HG03439 (cell line): ENCODE measurements at regions not wholly inside any gene's neighbourhood (a gene's known extent, or its start where the extent isn't known, plus 50 kb on each side); places are given as distances from the start of the nearest gene placed in this dataset.

Source experiments
- ATAC-seq: cut with Tn5 transposase; IDR thresholded peaks from one replicate; pipeline ENCODE4 v1.9.1; 2021; ENCODE audit warnings: mild to moderate bottlenecking, moderate library complexity; ENCODE audit not compliant: unreplicated experiment

DNA sequence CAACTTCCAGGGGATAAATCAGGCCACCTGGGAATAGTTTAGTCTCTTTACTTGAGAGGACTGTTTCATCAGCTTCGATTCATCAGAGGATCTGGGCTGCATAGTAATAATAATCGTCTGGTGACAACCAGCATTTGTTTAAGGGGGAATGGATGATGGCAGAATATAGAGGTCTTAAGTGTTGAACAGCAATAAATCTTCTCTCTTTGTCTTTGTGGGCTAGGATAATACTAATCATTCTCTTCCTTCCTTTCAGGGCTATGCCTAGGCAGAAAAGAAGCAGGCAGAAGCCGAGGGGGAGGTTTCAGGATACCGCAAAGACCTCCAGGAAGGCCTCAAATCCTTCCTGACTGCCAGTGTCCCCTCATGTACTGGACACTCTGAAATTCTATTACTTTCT is 150.4 kb upstream of the GAREM1 start:
- ATAC-seq: no peak

DNA sequence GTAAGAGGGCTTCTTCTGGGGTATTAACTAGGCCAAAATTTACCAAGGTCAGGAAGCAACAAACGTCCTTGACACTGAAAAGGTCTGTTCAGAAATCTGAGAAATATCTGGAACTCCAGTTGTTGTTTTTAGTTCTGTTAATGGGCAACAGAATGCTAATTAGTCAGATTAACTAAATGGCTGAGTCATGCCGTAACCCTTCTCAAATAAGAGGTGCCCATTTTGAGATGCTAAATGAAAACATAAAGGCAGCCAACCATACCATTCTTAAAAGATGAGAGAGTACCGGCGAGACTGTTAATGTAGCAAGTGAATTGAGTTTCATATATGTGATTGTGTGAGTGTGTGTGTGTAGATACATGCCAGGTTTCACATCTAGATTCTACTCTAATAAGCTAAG is 147.9 kb upstream of the GAREM1 start:
- ATAC-seq: no peak

- no peak for ATAC-seq
Measured at GRCh38 chr18:32613821-32614220, 143.1 kb upstream of the GAREM1 start.

DNA sequence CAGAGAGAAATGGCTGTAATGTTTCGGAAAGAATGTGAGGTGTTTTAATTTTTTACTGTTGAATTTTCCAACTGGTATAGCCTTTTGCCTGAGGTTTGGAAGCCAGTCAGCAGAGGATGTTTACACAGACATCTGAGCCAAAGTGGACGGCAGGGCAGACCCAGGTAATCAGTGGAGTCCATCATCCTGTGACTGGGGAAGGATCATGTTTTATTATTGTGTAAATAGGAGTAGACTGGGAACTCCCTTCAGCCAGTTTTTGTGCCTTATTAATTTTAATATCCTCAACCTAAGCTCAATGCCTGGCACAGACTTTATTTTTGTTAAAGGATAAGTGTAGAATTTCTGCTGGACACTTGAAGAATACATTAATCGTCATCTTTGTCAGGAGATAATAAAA is 142.0 kb upstream of the GAREM1 start:
- ATAC-seq: no peak

GRCh38 chr18:32610176-32610575 is 139.5 kb upstream of the GAREM1 start:
- no peak for ATAC-seq

- ATAC-seq: no peak
Measured at GRCh38 chr18:32607816-32608215, 137.1 kb upstream of the GAREM1 start.

DNA sequence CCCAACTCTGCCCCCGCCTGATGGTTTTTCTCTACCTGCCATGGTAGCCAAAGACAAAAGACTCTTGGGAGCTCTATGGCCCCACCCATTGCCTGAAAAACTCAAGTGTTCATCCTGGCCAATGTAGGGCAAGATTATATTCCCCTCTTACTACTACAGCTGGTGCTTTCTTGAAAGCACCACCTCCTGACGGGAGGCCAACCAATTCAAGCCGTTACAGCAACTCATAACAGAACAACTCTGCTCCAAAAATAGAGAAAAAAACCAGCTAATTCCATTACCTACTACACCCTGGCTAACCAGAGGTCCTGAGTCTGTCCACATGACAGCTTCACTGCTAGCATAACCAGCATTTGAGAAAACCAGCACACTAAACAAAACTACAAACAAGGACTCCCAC is 127.5 kb upstream of the GAREM1 start:
- ATAC-seq: no peak

DNA sequence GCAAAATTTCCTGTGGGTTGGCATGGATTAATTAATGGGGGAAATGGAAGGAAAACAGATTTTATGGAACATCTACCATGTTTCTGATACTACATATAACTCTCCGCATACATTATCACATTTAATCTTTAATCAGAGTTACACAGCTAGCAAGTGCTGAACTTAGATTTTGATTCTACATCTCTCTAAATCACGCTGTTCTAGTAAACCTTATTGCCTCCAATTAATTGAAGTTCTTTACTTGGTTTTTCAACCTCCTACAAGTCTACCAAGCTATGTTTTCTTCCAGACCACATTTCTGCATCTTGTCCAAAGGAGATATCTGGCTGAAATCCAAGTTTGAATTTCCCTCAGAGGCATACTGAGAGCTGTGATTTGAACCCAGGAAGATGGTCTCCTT is 125.8 kb upstream of the GAREM1 start:
- no peak for ATAC-seq

DNA sequence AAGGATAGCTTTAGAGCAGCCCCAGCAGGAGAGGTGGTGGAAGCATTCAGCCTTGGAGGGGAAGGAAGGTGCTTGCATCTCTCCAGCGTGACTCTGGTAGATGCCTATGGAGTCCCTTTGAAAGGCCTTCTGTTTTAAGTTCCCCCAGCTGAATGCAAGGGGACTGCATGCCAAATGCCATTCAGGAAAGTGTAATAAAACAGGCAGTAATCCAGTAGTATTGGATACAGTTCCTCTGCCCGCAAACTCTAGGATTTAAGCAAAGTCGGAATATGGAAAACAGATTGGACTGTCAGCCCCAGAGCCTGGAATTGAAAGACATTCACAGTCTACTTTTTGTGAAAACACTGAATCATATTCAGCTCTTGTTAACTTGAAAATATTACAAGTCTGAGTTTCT is 125.2 kb upstream of the GAREM1 start:
- no peak for ATAC-seq

GRCh38 chr18:32588191-32588590 is 117.5 kb upstream of the GAREM1 start:
- no peak for ATAC-seq

- ATAC-seq: no peak
Measured at GRCh38 chr18:32583431-32583830, 112.7 kb upstream of the GAREM1 start.

- no peak for ATAC-seq
Measured at GRCh38 chr18:32582455-32582854, 111.8 kb upstream of the GAREM1 start.

DNA sequence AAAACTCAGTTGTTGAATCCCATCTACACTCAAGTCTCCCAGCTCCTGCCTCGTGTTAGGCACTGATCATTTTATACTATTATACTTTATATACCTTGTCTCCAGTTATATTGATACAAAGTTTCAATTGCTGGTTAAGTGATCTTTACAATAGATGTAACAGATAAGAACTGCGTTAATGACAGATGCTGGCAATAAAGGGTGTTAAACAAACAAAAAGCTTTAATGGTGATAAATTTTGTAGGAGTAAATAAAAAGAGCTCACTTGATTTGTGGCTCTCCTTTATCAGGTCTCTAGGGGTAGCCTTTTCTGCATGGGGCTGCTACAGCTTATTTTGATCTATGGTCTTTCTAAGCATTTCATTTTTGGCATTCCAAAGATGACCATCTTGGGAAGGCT is 106.9 kb upstream of the GAREM1 start:
- no peak for ATAC-seq

- no peak for ATAC-seq
Measured at GRCh38 chr18:32576296-32576916, 105.7 kb upstream of the GAREM1 start.

DNA sequence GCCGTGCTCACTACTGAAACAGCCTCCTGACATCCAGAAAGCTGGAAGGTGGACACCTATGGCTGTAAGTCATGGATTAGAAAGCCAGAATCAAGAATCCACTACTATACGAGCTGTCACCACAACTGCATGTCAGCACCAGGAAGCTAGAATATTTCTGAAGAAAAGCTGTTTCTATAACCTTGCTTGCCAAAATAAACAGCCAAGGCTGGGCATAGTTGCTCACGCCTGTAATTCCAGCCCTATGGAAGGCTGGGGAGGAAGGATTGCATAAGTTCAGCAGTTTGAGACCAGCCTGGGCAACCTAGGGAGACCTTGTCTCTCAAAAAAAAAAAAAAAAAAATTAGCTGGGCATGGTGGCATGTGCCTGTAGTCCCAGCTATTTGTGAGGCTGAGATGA is 96.3 kb upstream of the GAREM1 start:
- no peak for ATAC-seq

DNA sequence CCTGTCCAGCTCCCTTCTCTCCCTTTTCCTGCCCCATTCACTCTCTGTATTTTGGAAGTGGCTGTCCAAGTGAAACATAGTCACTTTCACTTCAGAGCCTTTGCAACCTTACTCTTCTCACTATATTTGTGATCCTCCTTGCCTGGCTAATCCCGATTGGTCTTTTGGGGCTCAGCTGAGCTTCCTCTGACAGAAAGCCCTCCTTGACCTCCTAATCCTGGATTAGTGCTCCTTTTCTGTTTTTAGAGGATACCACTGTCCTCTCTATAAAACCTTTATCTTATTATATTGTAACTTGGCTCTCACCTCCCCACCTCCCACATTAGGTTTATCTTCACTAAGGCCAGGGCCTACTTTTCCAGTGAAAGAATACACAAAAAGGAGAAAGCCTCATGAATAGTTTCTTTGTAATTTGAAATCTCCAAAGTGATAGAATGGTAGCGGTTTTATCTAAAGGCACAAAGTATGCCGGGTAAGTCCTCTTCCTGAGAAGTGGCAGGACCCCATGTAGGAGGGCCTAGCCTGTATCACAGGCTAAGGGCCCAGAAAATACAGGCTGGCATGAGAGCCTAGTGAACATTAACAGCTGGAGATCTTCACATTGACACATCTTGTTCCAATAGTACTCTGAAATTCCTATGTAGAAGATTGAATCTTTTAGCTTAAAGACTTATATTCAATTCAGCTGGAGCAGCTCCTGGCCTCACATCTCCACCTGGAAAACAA is 83.1 kb upstream of the GAREM1 start:
- ATAC-seq: no peak

- ATAC-seq: no peak
Measured at GRCh38 chr18:32553174-32553573, 82.5 kb upstream of the GAREM1 start.

GRCh38 chr18:32552421-32553030 is 81.8 kb upstream of the GAREM1 start:
- ATAC-seq: peak; percentile 85

DNA sequence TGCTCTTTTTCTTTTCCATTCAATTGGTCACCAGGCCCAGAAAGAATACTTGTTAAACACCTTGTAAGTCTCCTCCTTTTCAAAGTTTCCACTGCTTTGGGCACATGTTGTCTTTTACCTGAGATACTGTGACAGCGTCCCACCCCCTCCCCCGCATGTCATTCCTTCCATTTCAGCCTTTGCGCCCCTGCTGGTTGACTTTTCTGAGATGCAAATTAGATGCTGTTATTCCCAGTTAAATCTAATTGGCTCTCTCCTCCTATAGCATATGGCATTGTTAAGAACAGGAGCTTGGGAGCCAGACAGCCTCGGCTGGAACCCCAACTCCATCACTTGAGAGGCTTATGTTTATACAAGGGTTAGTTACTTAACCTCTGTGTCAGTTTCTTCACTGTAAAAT is 80.3 kb upstream of the GAREM1 start:
- ATAC-seq: no peak

DNA sequence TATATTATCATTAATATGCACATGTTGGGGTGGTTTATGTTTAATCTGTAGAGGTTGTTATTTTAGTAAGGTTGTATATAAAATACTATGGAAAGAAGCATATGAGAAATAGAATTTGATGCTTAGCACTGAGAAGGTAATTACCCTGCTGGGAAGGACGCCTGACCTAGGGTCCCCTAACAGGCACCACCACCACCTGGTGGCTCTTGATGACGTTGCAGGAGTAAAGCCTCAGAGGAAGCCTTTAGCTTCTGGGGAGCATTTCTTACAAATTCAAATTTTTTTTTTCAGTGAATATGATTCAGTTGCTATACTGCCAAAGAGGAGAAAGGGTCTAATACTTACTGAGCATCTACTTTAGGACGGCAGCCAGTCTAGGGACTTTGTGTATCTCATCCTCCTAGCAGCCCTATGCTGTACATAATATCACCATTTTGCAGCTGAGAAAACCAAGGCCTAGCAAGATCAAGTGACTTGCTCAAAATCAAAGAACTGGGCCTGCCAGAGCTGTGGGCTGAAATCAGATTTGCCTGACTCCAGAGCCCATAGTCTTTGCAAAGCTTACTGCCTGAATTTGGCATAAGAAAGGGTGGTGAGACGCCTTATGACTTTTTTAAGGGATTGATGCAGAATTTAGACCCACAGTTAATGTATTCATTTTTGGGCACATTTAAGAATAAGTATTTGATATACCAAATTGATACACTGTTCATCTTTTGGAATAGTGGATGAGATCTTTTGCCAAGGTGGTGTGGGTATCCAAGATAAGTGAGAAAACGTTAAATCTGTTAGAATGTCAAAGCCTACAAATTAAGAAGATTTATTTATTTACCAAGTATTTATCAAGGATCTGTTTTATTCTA is 78.8 kb upstream of the GAREM1 start:
- ATAC-seq: peak; percentile 80

- ATAC-seq: no peak
Measured at GRCh38 chr18:32548688-32549087, 78.0 kb upstream of the GAREM1 start.
